ENCODE measurements at regions not wholly inside any gene's neighbourhood (a gene's known extent, or its start where the extent isn't known, plus 50 kb on each side); places are given as distances from the start of the nearest gene placed in this dataset.

- no peak for TF ChIP-seq SIN3A (conservative IDR thresholded peaks at IDR 0.05 in 1 of 2, IDR thresholded peaks at IDR 0.05 in 1 of 2; ENCODE audit: low read depth in 1 of 2, low read length in 2 of 2)
- no peak for TF ChIP-seq CTCF (IDR thresholded peaks at IDR 0.05; ENCODE audit: control extremely low read depth in 1 of 3, insufficient read depth in 1 of 3, low read depth in 1 of 3, low read length in 3 of 3)
These were observed 110.3 kb upstream of the MAP3K4 start for GRCh38 chr6:160881148-160881808.
